Osteoblast (primary cell): ENCODE measurements at regions not wholly inside any gene's neighbourhood (a gene's known extent, or its start where the extent isn't known, plus 50 kb on each side); places are given as distances from the start of the nearest gene placed in this dataset.

ENCODE experiments used
- DNase-seq: peaks from one replicate; pipeline ENCODE4 v3.0.0; 2011; ENCODE audit warnings: low spot score, mixed read lengths; ENCODE audit not compliant: insufficient read length; ENCODE audit errors: missing footprints
- H2AFZ ChIP-seq: 2 replicates; pipeline ENCODE4 v1.6.0; 2011; ENCODE audit warnings: mild to moderate bottlenecking, low read length
- H3K27ac ChIP-seq: 2 replicates; pipeline ENCODE4 v1.5.1; 2011; ENCODE audit warnings: mild to moderate bottlenecking, low read depth, low read length, moderate library complexity
- H3K27me3 ChIP-seq: 2 replicates; pipeline ENCODE4 v1.6.0; 2012; ENCODE audit warnings: mild to moderate bottlenecking, control low read depth, inconsistent platforms, low read length, moderate library complexity; ENCODE audit not compliant: insufficient read depth
- H3K36me3 ChIP-seq: 2 replicates; pipeline ENCODE4 v1.5.1; 2011; ENCODE audit warnings: mild to moderate bottlenecking, low read length, control low read depth, moderate library complexity; ENCODE audit not compliant: insufficient read depth
- H3K4me1 ChIP-seq: 2 replicates; pipeline ENCODE4 v1.5.1; 2011; ENCODE audit warnings: mild to moderate bottlenecking, low read length, control low read depth, moderate library complexity; ENCODE audit not compliant: insufficient read depth
- H3K4me2 ChIP-seq: 2 replicates; pipeline ENCODE4 v1.6.0; 2011; ENCODE audit warnings: mild to moderate bottlenecking, low read length; ENCODE audit not compliant: insufficient read depth
- H3K4me3 ChIP-seq: fragments of 200-600 bp; sonication (generic); 3 replicates; pipeline ENCODE4 v1.5.1; 2012; ENCODE audit warnings: mild to moderate bottlenecking, low read length, inconsistent platforms; ENCODE audit not compliant: insufficient read depth
- H3K79me2 ChIP-seq: 2 replicates; pipeline ENCODE4 v1.6.0; 2012; ENCODE audit warnings: mild to moderate bottlenecking, low read length, control low read depth, inconsistent platforms; ENCODE audit not compliant: insufficient read depth
- H3K9me3 ChIP-seq: 2 replicates; pipeline ENCODE4 v1.5.1; 2011; ENCODE audit warnings: low read depth, low read length, control low read depth
- H4K20me1 ChIP-seq: 2 replicates; pipeline ENCODE4 v1.6.0; 2012; ENCODE audit warnings: mild to moderate bottlenecking, low read length, control low read depth; ENCODE audit not compliant: insufficient read depth
- TF ChIP-seq, protein P1 (sequence below): IDR thresholded peaks from 2 replicates; pipeline ENCODE4 v1.5.1; 2011; ENCODE audit warnings: mild to moderate bottlenecking, low read depth, low read length, moderate library complexity; ENCODE audit errors: extremely low read depth

DNA sequence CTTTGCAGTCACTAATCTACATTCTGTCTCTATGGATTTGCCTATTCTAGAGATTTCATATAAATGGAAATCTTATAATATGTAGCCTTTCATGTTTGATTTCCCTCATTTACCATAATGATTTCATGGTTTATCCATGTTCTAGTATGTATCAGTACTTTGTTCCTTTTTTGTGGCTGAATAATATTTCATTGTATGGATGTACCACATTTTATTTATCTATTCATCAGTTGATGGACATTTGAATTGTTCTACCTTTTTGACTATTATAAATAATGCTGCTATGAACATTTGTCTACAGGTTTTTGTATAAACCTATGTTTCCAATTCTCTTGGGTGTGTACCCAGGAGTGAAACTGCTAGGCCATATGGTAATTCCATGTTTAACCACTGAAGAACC is 221.1 kb downstream of the ICOS start:
- Histone ChIP-seq H3K4me3 (no peak overlapping the region), H3K4me1 (no peaks in the 10 kb centered on the region), H4K20me1 (no peaks in the 10 kb centered on the region), H3K27me3 (no peaks in the 10 kb centered on the region), H2AFZ (no peak overlapping the region), H3K79me2 (no peaks in the 10 kb centered on the region), H3K9me3 (no peaks in the 10 kb centered on the region), H3K36me3 (no peaks in the 10 kb centered on the region), H3K27ac (no peak overlapping the region), H3K4me2 (no peak overlapping the region)
- TF ChIP-seq, protein P1, sequence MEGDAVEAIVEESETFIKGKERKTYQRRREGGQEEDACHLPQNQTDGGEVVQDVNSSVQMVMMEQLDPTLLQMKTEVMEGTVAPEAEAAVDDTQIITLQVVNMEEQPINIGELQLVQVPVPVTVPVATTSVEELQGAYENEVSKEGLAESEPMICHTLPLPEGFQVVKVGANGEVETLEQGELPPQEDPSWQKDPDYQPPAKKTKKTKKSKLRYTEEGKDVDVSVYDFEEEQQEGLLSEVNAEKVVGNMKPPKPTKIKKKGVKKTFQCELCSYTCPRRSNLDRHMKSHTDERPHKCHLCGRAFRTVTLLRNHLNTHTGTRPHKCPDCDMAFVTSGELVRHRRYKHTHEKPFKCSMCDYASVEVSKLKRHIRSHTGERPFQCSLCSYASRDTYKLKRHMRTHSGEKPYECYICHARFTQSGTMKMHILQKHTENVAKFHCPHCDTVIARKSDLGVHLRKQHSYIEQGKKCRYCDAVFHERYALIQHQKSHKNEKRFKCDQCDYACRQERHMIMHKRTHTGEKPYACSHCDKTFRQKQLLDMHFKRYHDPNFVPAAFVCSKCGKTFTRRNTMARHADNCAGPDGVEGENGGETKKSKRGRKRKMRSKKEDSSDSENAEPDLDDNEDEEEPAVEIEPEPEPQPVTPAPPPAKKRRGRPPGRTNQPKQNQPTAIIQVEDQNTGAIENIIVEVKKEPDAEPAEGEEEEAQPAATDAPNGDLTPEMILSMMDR = no peak
- no peak for DNase-seq

DNA sequence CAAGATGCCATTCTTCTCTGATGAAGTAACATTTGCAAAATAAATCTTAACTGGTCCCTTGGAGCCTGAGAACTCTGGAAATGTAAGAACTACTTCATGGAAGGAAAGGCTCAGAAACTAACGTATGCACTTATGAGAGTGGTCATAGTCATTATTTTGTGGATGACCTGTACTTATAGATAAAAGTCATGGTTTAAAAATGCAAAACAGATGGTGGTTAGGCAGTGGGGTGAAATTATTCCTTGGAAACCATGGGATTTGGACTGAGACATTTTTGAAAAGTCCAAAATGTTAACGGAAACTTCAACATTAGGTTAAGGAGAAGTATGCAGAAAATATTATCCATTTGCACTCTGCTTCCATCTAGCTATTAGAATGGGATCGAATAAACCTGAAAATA is 223.0 kb downstream of the ICOS start:
- DNase-seq = no peak
- no peaks in the 10 kb centered on the region for H3K79me2 ChIP-seq

DNA sequence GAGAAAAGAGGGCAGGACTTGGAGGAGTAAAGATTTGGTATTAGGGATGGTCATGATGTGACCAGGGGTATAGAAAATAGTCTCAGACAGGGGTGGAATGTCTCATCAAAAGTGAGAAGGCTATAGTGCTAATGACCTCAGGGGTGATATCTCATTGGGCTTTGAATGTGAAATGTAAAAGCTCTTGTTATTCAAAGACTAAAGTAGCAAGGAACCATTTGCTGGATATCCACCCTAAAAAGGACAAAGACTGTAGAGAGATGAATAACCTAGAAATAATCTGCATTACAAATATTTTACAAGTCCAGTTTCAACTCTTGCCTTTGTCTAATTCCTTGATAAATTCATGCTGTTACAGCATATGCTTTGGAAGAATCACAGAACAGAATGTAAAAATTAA is 224.4 kb downstream of the ICOS start:
- no peaks in the 10 kb centered on the region for H4K20me1 ChIP-seq
- TF ChIP-seq, protein P1 = no peak
- no peak for DNase-seq

More for the DNA sequence above, 223.0 kb downstream of the ICOS start:
- Histone ChIP-seq H3K4me3 (no peak overlapping the region), H3K27ac (no peak overlapping the region), H3K4me1 (no peaks in the 10 kb centered on the region), H4K20me1 (no peaks in the 10 kb centered on the region), H3K27me3 (no peaks in the 10 kb centered on the region), H3K9me3 (no peaks in the 10 kb centered on the region), H3K4me2 (no peak overlapping the region), H3K36me3 (no peaks in the 10 kb centered on the region), H2AFZ (no peak overlapping the region)
- TF ChIP-seq, protein P1 = no peak

DNA sequence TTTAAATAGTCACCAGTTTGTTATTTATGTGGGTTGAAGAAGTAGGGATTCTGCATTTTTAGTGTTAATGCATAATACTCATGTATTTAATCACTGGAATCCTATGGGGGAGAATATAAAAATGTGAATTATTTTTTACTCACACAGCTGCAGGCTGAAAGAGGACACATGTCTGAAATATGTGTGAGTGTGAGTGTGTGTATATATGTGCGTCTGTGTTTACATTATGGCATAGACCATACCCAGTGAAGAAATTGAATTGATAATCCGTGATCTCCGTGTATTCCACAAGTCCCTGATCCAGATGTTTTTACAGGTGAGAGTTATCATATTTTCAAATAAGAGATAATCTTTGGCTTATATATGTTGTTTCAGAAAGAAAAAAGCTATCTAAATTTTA is 225.3 kb downstream of the ICOS start:
- no peaks in the 10 kb centered on the region for H3K9me3 ChIP-seq
- no peak overlapping the region for H3K4me3 ChIP-seq
- no peaks in the 10 kb centered on the region for H3K27me3 ChIP-seq
- H4K20me1 ChIP-seq = no peaks in the 10 kb centered on the region
- no peaks in the 10 kb centered on the region for H3K79me2 ChIP-seq
- no peak for DNase-seq
- no peak overlapping the region for H3K27ac ChIP-seq
- H3K4me1 ChIP-seq = no peaks in the 10 kb centered on the region
- no peaks in the 10 kb centered on the region for H3K36me3 ChIP-seq
- TF ChIP-seq, protein P1 = no peak
- H3K4me2 ChIP-seq = no peak overlapping the region
- no peak overlapping the region for H2AFZ ChIP-seq

More for the DNA sequence above, 224.4 kb downstream of the ICOS start:
- Histone ChIP-seq H3K4me3 (no peak overlapping the region), H3K27ac (no peak overlapping the region), H3K79me2 (no peaks in the 10 kb centered on the region), H3K27me3 (no peaks in the 10 kb centered on the region), H3K9me3 (no peaks in the 10 kb centered on the region), H3K36me3 (no peaks in the 10 kb centered on the region), H2AFZ (no peak overlapping the region), H3K4me1 (no peaks in the 10 kb centered on the region), H3K4me2 (no peak overlapping the region)
